Heart right ventricle (tissue), 16 donors: ENCODE measurements at regions not wholly inside any gene's neighbourhood (a gene's known extent, or its start where the extent isn't known, plus 50 kb on each side); places are given as distances from the start of the nearest gene placed in this dataset.
A peak's percentile ranks its signal among the peaks of the same experiment; 100 is the strongest.

ENCODE experiments used
- ATAC-seq, 8 donors: fragments of 200-7000 bp; cut with Tn5 transposase; one replicate each; pipeline ENCODE4 v1.9.1; 2020; ENCODE audit warnings: mild to moderate bottlenecking in 8 of 8, moderate library complexity in 8 of 8, moderate number of reproducible peaks in 1 of 8
- DNase-seq, 2 donors: peaks; one replicate each; pipeline ENCODE4 v3.0.0-alpha.2; 2020
- H3K27ac ChIP-seq, 10 donors: fragments of 200-600 bp; sonication (generic) in 2 of 10; one replicate each; pipeline versions ENCODE4 v1.5.0 to v1.8.0; 2020 to 2022; ENCODE audit warnings: mild to moderate bottlenecking in 3 of 10
- H3K27me3 ChIP-seq, 7 donors: fragments of 200-600 bp; one replicate each; pipeline ENCODE4 v1.8.0; 2021 to 2022; ENCODE audit warnings: mild to moderate bottlenecking in 2 of 7
- H3K36me3 ChIP-seq, 9 donors: fragments of 200-600 bp; sonication (generic) in 1 of 9; one replicate each; pipeline versions ENCODE4 v1.5.0 to v1.8.0; 2020 to 2022; ENCODE audit warnings: mild to moderate bottlenecking in 2 of 9
- H3K4me1 ChIP-seq, 9 donors: fragments of 200-600 bp; sonication (generic) in 1 of 9; one replicate each; pipeline versions ENCODE4 v1.5.0 to v1.8.0; 2020 to 2022; ENCODE audit warnings: mild to moderate bottlenecking in 4 of 9
- H3K4me3 ChIP-seq, 10 donors: fragments of 200-600 bp; sonication (generic) in 2 of 10; one replicate each; pipeline versions ENCODE4 v1.5.0 to v1.8.0; 2020 to 2022; ENCODE audit warnings: mild to moderate bottlenecking in 7 of 10, moderate library complexity in 2 of 10
- H3K9me3 ChIP-seq, 11 donors: fragments of 200-600 bp in 10 of 11; sonication (generic) in 2 of 11; one replicate each; pipeline versions ENCODE4 v1.5.0 to v1.8.0; 2013 to 2022; ENCODE audit warnings: mild to moderate bottlenecking in 2 of 11, control low read depth in 1 of 11, moderate library complexity in 1 of 11
- CTCF ChIP-seq, 9 donors: fragments of 200-600 bp; sonication (generic) in 2 of 9; IDR thresholded peaks; one replicate each; pipeline versions ENCODE4 v1.5.0 to v1.8.0; 2021 to 2022; ENCODE audit warnings: antibody characterized with exemption in 9 of 9, mild to moderate bottlenecking in 5 of 9, moderate library complexity in 1 of 9
- WGBS, 2 donors: extraction: QIAGEN DNeasy Blood & Tissue Kit; methylation state at CpG; one replicate each; pipeline ENCODE4 v1.1.7; 2013; ENCODE audit warnings: inconsistent platforms in 1 of 2; 5-methylcytosine and 5-hydroxymethylcytosine counted together
- intact Hi-C, 10 donors: fragments of 100-400 bp; cut with DNase I; formaldehyde crosslinking; loops; one replicate each; pipeline versions ENCODE4 v1.11.1 to v1.14.2; 2022
- donor health status: Arrhythmogenic right ventricular cardiomyopathy.
- donor health status: ischemic (EF 13 %, LVEDD 7.1; RV severe dilation, severe dysfunction).
- donor health status: healthy with polysubstance abuse.
- donor health status: DM: no; HTN: yes; CAD: no.
- donor health status: DM: no; HTN: no; CAD: no.
- donor health status: ischemic (EF 25% LVEDD 6.9; RV normal size, moderate dysfunction).
- donor health status: ischemic (EF 25% LVEDD 5.7; RV mildly dilated, moderate dysfunction).
- donor health status: healthy.
- donor health status: DM: yes; HTN: yes; CAD: no.
- donor health status: Ischemic cardiomyopathy.
- donor health status: ischemic (EF 35%, LVEDD 5.7; RV mildly dilated, moderate dysfunction).
- donor health status: nonischemic (EF 11% LVEDD 7.7; RV severe dilation, severe dysfunction).
- donor health status: DM: yes; HTN: yes; CAD: no.
- donor health status: PGD.
- donor health status: ischemic (EF 29% LVEDD 5.4; RV normal size, mild dysfunction).
- donor health status: nonischemic (EF 23%, LVEDD 6.1; RV moderate dilation, normal function).

GRCh38 chr14:71529848-71530247, 402.4 kb upstream of the RGS6 start:
- WGBS, 2 donors, result 30 to 60% methylated on average over 4 of the region's 4 CpGs
- intact Hi-C loops, result loop anchor here in 1 of 10 donors (10.0 kb wide), 1 partner anchor 125 kb away; no protein-coding TSS in a partner anchor
- no peaks in the 10 kb centered on the region for H3K27me3 ChIP-seq
- no peaks in the 10 kb centered on the region for H3K9me3 ChIP-seq
- H3K36me3 ChIP-seq, result no peaks in the 10 kb centered on the region
- TF ChIP-seq CTCF (IDR thresholded peaks at IDR 0.05), result no peak
- ATAC-seq (peak; percentile 72 to 97 (median 93)), DNase-seq (peak in 1 of 2 donors; percentile 62)
- H3K27ac ChIP-seq, result peak overlapping the region in 7 of 10 donors; percentile 23 to 57 (median 42)
- H3K4me1 ChIP-seq, result peaks cover 0 to 23% (median 13%) of the 10 kb centered on the region in 9 donors
- peak overlapping the region in 1 of 10 donors; percentile 3 for H3K4me3 ChIP-seq

GRCh38 chr14:71532344-71532743, 399.9 kb upstream of the RGS6 start:
- H3K27me3 ChIP-seq, result no peaks in the 10 kb centered on the region
- intact Hi-C loops, result loop anchor here in 1 of 10 donors (10.0 kb wide), 1 partner anchor 122 kb away; no protein-coding TSS in a partner anchor
- no peak for TF ChIP-seq CTCF (IDR thresholded peaks at IDR 0.05)
- 87 to 95% methylated on average over 4 of the region's 4 CpGs for WGBS, 2 donors
- H3K4me3 ChIP-seq, result no peak overlapping the region
- no peaks in the 10 kb centered on the region for H3K9me3 ChIP-seq
- H3K4me1 ChIP-seq, result peaks cover 0 to 40% (median 15%) of the 10 kb centered on the region in 9 donors
- peak in 2 of 8 donors; percentile 58 to 63 for ATAC-seq
- H3K36me3 ChIP-seq, result no peaks in the 10 kb centered on the region
- DNase-seq, result no peak
- peak overlapping the region in 2 of 10 donors; percentile 58 to 68 for H3K27ac ChIP-seq

GRCh38 chr14:71532790-71533189, 399.4 kb upstream of the RGS6 start:
- DNase-seq (no peak), ATAC-seq (no peak)
- intact Hi-C loops, result loop anchor here in 1 of 10 donors (10.0 kb wide), 1 partner anchor 122 kb away; no protein-coding TSS in a partner anchor
- H3K9me3 ChIP-seq, result no peaks in the 10 kb centered on the region
- peak overlapping the region in 2 of 10 donors; percentile 58 to 68 for H3K27ac ChIP-seq
- 69 to 80% methylated on average over 3 of the region's 3 CpGs for WGBS, 2 donors
- H3K27me3 ChIP-seq, result no peaks in the 10 kb centered on the region
- peaks cover 0 to 40% (median 15%) of the 10 kb centered on the region in 9 donors for H3K4me1 ChIP-seq
- no peaks in the 10 kb centered on the region for H3K36me3 ChIP-seq
- H3K4me3 ChIP-seq, result no peak overlapping the region
- no peak for TF ChIP-seq CTCF (IDR thresholded peaks at IDR 0.05)

GRCh38 chr14:71533390-71533789, 398.8 kb upstream of the RGS6 start:
- 95 to 99% methylated on average over 3 of the region's 3 CpGs for WGBS, 2 donors
- no peak for DNase-seq
- ATAC-seq, result no peak

More at GRCh38 chr14:71533390-71533789, 398.8 kb upstream of the RGS6 start:
- Histone ChIP-seq H3K36me3 (no peaks in the 10 kb centered on the region), H3K9me3 (no peaks in the 10 kb centered on the region), H3K4me3 (no peak overlapping the region), H3K27me3 (no peaks in the 10 kb centered on the region), H3K27ac (no peak overlapping the region), H3K4me1 (peaks cover 0 to 41% (median 15%) of the 10 kb centered on the region in 9 donors)
- no peak for TF ChIP-seq CTCF (IDR thresholded peaks at IDR 0.05)
- intact Hi-C loops, result loop anchor here in 1 of 10 donors (10.0 kb wide), 1 partner anchor 121 kb away; no protein-coding TSS in a partner anchor
